DND-41 (cell line): ENCODE measurements at regions not wholly inside any gene's neighbourhood (a gene's known extent, or its start where the extent isn't known, plus 50 kb on each side); places are given as distances from the start of the nearest gene placed in this dataset.

Experiments used
- CTCF ChIP-seq: IDR thresholded peaks from 2 replicates; pipeline ENCODE4 v1.5.1; 2012; ENCODE audit warnings: borderline replicate concordance, low read length, moderate library complexity, mild to moderate bottlenecking; ENCODE audit not compliant: poor library complexity, severe bottlenecking; ENCODE audit errors: extremely low read depth
- EZH2 ChIP-seq: IDR thresholded peaks from 3 replicates; pipeline ENCODE4 v1.6.1; 2012; ENCODE audit warnings: borderline replicate concordance, low read depth, mild to moderate bottlenecking, moderate library complexity, low read length, inconsistent platforms; ENCODE audit not compliant: severe bottlenecking

DNA sequence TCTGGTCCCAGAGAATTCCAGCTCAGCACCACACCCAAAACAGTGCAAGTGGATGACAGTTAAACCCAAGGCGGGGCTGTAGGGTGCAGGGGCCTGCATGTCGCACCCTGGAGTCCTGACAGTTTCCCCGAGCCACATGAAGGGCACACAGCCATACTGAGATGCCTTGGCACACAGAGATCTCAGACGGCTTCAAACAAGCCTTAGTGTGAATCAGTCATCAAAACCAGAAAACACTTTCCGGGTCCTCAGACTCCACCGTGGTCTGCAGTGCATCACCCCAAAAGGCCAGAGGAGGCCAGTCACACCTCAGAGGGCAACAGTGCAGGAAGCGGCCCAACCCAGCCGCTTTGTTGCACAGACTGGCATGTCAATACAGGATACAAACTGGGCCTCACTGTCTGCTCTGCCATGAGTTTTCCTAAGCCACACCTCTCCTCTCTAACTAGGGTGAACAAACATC is 64.6 kb upstream of the ENPP6 start:
- TF ChIP-seq EZH2 (no peak), CTCF (no peak)
